A549 (cell line): ENCODE measurements at regions not wholly inside any gene's neighbourhood (a gene's known extent, or its start where the extent isn't known, plus 50 kb on each side); places are given as distances from the start of the nearest gene placed in this dataset.
"Not testable (repeated sequence)": the region's sequence is repeated elsewhere in the genome, so short reads cannot be mapped to it uniquely, and the experiment has no call there.

ENCODE experiments used
- CTCF ChIP-seq: fragments of >200 bp; sonication (Bioruptor Twin); formaldehyde crosslinking; IDR thresholded peaks from 3 replicates; pipeline ENCODE4 v1.5.1; 2016
- RARB ChIP-seq: fragments of 250-450 bp; sonication (Bioruptor Pico); IDR thresholded peaks from 2 replicates; pipeline ENCODE4 v1.8.0; 2021; ENCODE audit warnings: mild to moderate bottlenecking, moderate library complexity
- RFX5 ChIP-seq: fragments of 450-650 bp; IDR thresholded peaks from 2 replicates; pipeline ENCODE4 v1.7.1; 2014; ENCODE audit warnings: antibody characterized with exemption, mild to moderate bottlenecking, moderate library complexity

- TF ChIP-seq RFX5, RARB, CTCF: not testable (repeated sequence)
These were observed 50.5 kb upstream of the EFNA5 start for GRCh38 chr5:107721241-107721640.
